GM23338 (cell line): ENCODE measurements at regions not wholly inside any gene's neighbourhood (a gene's known extent, or its start where the extent isn't known, plus 50 kb on each side); places are given as distances from the start of the nearest gene placed in this dataset.

Source experiments
- ATAC-seq: fragments of 200-7000 bp; cut with Tn5 transposase; 3 replicates; pipeline ENCODE4 v1.9.1; 2020
- DNase-seq: peaks from one replicate; pipeline ENCODE4 v3.0.0-alpha.2; 2015; ENCODE audit warnings: low spot score
- H2AFZ ChIP-seq: fragments of 200-600 bp; sonication (generic); 2 replicates; pipeline ENCODE4 v1.8.0; 2016; ENCODE audit warnings: antibody characterized with exemption, mild to moderate bottlenecking, moderate library complexity
- H3F3A ChIP-seq: fragments of 200-600 bp; sonication (generic); replicated peaks from 2 replicates; pipeline ENCODE4 v1.8.0; 2017; ENCODE audit warnings: antibody characterized with exemption, mixed run types, low read depth
- H3K27ac ChIP-seq: fragments of 200-600 bp; sonication (generic); 2 replicates; pipeline ENCODE4 v1.6.1; 2016; ENCODE audit warnings: low read depth
- H3K27me3 ChIP-seq: fragments of 200-600 bp; sonication (generic); 2 replicates; pipeline ENCODE4 v1.8.0; 2016; ENCODE audit warnings: mild to moderate bottlenecking, mixed run types, moderate library complexity; ENCODE audit not compliant: insufficient read depth
- H3K36me3 ChIP-seq: fragments of 200-600 bp; sonication (generic); 2 replicates; pipeline ENCODE4 v1.8.0; 2016; ENCODE audit warnings: mild to moderate bottlenecking; ENCODE audit not compliant: insufficient read depth
- H3K4me1 ChIP-seq: fragments of 200-600 bp; sonication (generic); 2 replicates; pipeline ENCODE4 v1.8.0; 2016; ENCODE audit warnings: mild to moderate bottlenecking, moderate library complexity; ENCODE audit not compliant: insufficient read depth
- H3K4me2 ChIP-seq: fragments of 200-600 bp; sonication (generic); 2 replicates; pipeline ENCODE4 v1.7.1; 2017; ENCODE audit warnings: mixed run types
- H3K4me3 ChIP-seq: fragments of 200-600 bp; sonication (generic); 2 replicates; pipeline ENCODE4 v1.6.1; 2016; ENCODE audit warnings: mixed run types
- H3K79me2 ChIP-seq: fragments of 200-600 bp; sonication (generic); replicated peaks from 2 replicates; pipeline ENCODE4 v1.8.0; 2017; ENCODE audit warnings: mild to moderate bottlenecking; ENCODE audit not compliant: insufficient read depth
- H3K9me2 ChIP-seq: fragments of 200-600 bp; sonication (generic); 2 replicates; pipeline ENCODE4 v1.8.0; 2017; ENCODE audit not compliant: insufficient read depth
- H4K20me1 ChIP-seq: fragments of 200-600 bp; sonication (generic); replicated peaks from 2 replicates; pipeline ENCODE4 v1.8.0; 2017; ENCODE audit warnings: mild to moderate bottlenecking; ENCODE audit not compliant: insufficient read depth
- H3K27ac Mint-ChIP-seq: 2 replicates; pipeline ENCODE4 v1.8.0; 2020; ENCODE audit warnings: inconsistent platforms, mild to moderate bottlenecking, moderate library complexity, mixed read lengths
- H3K27me3 Mint-ChIP-seq: 3 replicates; pipeline ENCODE4 v1.8.0; 2022; ENCODE audit warnings: low read depth, mild to moderate bottlenecking, moderate library complexity, mixed read lengths, inconsistent platforms; ENCODE audit not compliant: insufficient read depth, poor library complexity
- H3K36me3 Mint-ChIP-seq: 3 replicates; pipeline ENCODE4 v1.8.0; 2021; ENCODE audit warnings: low read depth, mild to moderate bottlenecking, inconsistent platforms, moderate library complexity, mixed read lengths
- H3K4me1 Mint-ChIP-seq: 3 replicates; pipeline ENCODE4 v1.8.0; 2020; ENCODE audit warnings: mild to moderate bottlenecking, inconsistent platforms, mixed read lengths
- H3K4me3 Mint-ChIP-seq: 3 replicates; pipeline ENCODE4 v1.8.0; 2021; ENCODE audit warnings: moderate library complexity, mild to moderate bottlenecking, inconsistent platforms, mixed read lengths
- H3K9me3 Mint-ChIP-seq: 3 replicates; pipeline ENCODE4 v1.8.0; 2020; ENCODE audit warnings: moderate library complexity, mild to moderate bottlenecking, inconsistent platforms, mixed read lengths
- CREB1 ChIP-seq: fragments of 250-450 bp; sonication (Bioruptor Pico); IDR thresholded peaks from 2 replicates; pipeline ENCODE4 v1.5.0; 2020; ENCODE audit warnings: low read depth, mild to moderate bottlenecking, moderate library complexity
- CTCF ChIP-seq, 2 experiments: fragments of 200-600 bp in 1 of 2; sonication (generic) in 1 of 2; conservative IDR thresholded peaks; 2 replicates each; pipeline versions ENCODE4 v1.5.1 to v1.6.1; 2016 to 2017; ENCODE audit warnings: antibody characterized with exemption in 2 of 2, low read depth in 2 of 2, mild to moderate bottlenecking in 2 of 2, moderate library complexity in 1 of 2
- ETS1 ChIP-seq: IDR thresholded peaks from 2 replicates; pipeline ENCODE4 v1.6.1; 2016; ENCODE audit warnings: antibody characterized with exemption
- EZH2 ChIP-seq: fragments of 200-600 bp; sonication (generic); IDR thresholded peaks from one replicate; pipeline ENCODE4 v1.8.0; 2017; ENCODE audit warnings: antibody characterized with exemption, mild to moderate bottlenecking, low read depth; ENCODE audit not compliant: unreplicated experiment
- EZH2phosphoT487 ChIP-seq: fragments of 200-600 bp; sonication (generic); IDR thresholded peaks from one replicate; pipeline ENCODE4 v1.8.1; 2018; ENCODE audit warnings: antibody characterized with exemption; ENCODE audit not compliant: unreplicated experiment
- JUNB ChIP-seq: IDR thresholded peaks from one replicate; pipeline ENCODE4 v1.6.1; 2016; ENCODE audit warnings: antibody characterized with exemption; ENCODE audit not compliant: unreplicated experiment
- NANOG ChIP-seq: IDR thresholded peaks from 2 replicates; pipeline ENCODE4 v1.6.1; 2016; ENCODE audit warnings: antibody characterized with exemption, borderline replicate concordance
- POLR2AphosphoS5 ChIP-seq: IDR thresholded peaks from 2 replicates; pipeline ENCODE4 v1.6.1; 2016; ENCODE audit warnings: antibody characterized with exemption, low read depth
- REST ChIP-seq: IDR thresholded peaks from one replicate; pipeline ENCODE4 v1.6.1; 2018; ENCODE audit warnings: antibody characterized with exemption; ENCODE audit not compliant: unreplicated experiment
- STAT1 ChIP-seq: IDR thresholded peaks from one replicate; pipeline ENCODE4 v1.6.1; 2016; ENCODE audit warnings: antibody characterized with exemption; ENCODE audit not compliant: unreplicated experiment
- ZNF114 ChIP-seq: fragments of 250-450 bp; sonication (Bioruptor Pico); IDR thresholded peaks from 2 replicates; pipeline ENCODE4 v1.5.0; 2020; ENCODE audit warnings: mild to moderate bottlenecking, moderate library complexity
- ZNF331 ChIP-seq: fragments of 250-450 bp; sonication (Bioruptor Pico); IDR thresholded peaks from 2 replicates; pipeline ENCODE4 v1.5.0; 2020; ENCODE audit warnings: low read depth, mild to moderate bottlenecking, moderate library complexity
- ZNF462 ChIP-seq: fragments of 250-450 bp; sonication (Bioruptor Pico); IDR thresholded peaks from 2 replicates; pipeline ENCODE4 v1.5.0; 2020; ENCODE audit warnings: mild to moderate bottlenecking, moderate library complexity

- Mint-ChIP-seq H3K27me3 (peaks cover 2% of the 10 kb centered on the region), H3K4me1 (peaks cover 30% of the 10 kb centered on the region), H3K36me3 (peaks cover 20% of the 10 kb centered on the region), H3K27ac (no peak overlapping the region), H3K9me3 (peaks cover 13% of the 10 kb centered on the region), H3K4me3 (no peak overlapping the region)
- DNase-seq: no peak
- no peaks in the 10 kb centered on the region for H3K27me3 ChIP-seq
- no peak overlapping the region for H3K27ac ChIP-seq
- H3K9me2 ChIP-seq: no peaks in the 10 kb centered on the region
- ATAC-seq: no peak
- H3K79me2 ChIP-seq: no peaks in the 10 kb centered on the region
- H3K4me1 ChIP-seq: peaks cover 33% of the 10 kb centered on the region
- TF ChIP-seq POLR2AphosphoS5 (no peak), ZNF462 (no peak), STAT1 (no peak), JUNB (no peak), CTCF (conservative IDR thresholded peaks at IDR 0.05; ENCODE audit: low read depth in 2 of 2) (no peak), NANOG (no peak), EZH2phosphoT487 (no peak), ZNF331 (no peak), EZH2 (no peak), REST (no peak), CREB1 (CRISPR knock-in tag) (no peak), ETS1 (no peak), ZNF114 (no peak)
- no peak overlapping the region for H3K4me3 ChIP-seq
- no peaks in the 10 kb centered on the region for H3K36me3 ChIP-seq
- no peak overlapping the region for H2AFZ ChIP-seq
- no peaks in the 10 kb centered on the region for H3F3A ChIP-seq
- no peak overlapping the region for H3K4me2 ChIP-seq
- H4K20me1 ChIP-seq: no peaks in the 10 kb centered on the region
Measured at GRCh38 chr3:161671141-161671540, 174.5 kb downstream of the OTOL1 start.
